ENCODE measurements at regions not wholly inside any gene's neighbourhood (a gene's known extent, or its start where the extent isn't known, plus 50 kb on each side); places are given as distances from the start of the nearest gene placed in this dataset.

DNA sequence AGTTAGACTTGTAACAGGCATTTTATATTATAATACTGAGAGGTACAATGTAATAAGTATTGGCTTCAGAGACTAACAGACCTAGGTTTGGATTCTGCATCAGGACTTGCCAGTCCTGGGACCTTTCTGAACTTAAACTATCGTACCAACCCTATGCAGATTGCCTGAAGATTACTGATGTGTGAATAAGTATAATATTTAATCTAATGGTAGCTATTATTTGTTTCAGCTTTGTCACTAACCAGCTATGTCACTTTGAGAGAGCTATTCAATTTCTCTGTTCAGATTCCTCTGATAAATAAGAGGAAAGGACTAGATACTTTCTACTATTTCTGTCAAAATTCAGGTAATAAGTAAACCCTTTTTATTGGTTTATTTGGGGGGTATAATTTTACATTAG lies 184.4 kb upstream of the NECTIN3 start:
- H3K9me1 ChIP-seq (ENCODE audit: control insufficient read depth, insufficient read depth, low read length): no peaks in the 10 kb centered on the region
- ATAC-seq: no peak
- H3K4me1 ChIP-seq (replicated peaks in 1 of 2; ENCODE audit: control insufficient read depth in 2 of 2, insufficient read depth in 2 of 2, low read length in 2 of 2): no peaks in the 10 kb centered on the region
- intact Hi-C loops (cut with micrococcal nuclease) (no loop called here), in situ Hi-C loops (cut with MboI) (no loop called here)
- no peaks in the 10 kb centered on the region for H3K79me2 ChIP-seq (ENCODE audit: control insufficient read depth, insufficient read depth, low read length)
- ChIA-PET POLR2A (no interaction called here), CTCF (ENCODE audit: low intra/inter-chr PET ratio) (no interaction called here)
- DNase-seq (ENCODE audit: extremely low read depth in 1 of 4, low spot score in 3 of 4): no peak
- no peak for TF ChIP-seq BHLHE40 (IDR thresholded peaks at IDR 0.05; ENCODE audit: low read length)
- TF ChIP-seq ZNF696 (CRISPR knock-in tag; conservative IDR thresholded peaks at IDR 0.05): no peak
- no peak for TF ChIP-seq TFAM (CRISPR knock-in tag; conservative IDR thresholded peaks at IDR 0.05)
- TF ChIP-seq ILK (tag; IDR thresholded peaks at IDR 0.05; ENCODE audit: borderline replicate concordance, low read depth): no peak
- no peak for TF ChIP-seq SP2 (IDR thresholded peaks at IDR 0.05; ENCODE audit: extremely low read depth, low read depth, low read length, poor library complexity, severe bottlenecking)
- TF ChIP-seq, protein P1, sequence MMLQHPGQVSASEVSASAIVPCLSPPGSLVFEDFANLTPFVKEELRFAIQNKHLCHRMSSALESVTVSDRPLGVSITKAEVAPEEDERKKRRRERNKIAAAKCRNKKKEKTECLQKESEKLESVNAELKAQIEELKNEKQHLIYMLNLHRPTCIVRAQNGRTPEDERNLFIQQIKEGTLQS (IDR thresholded peaks at IDR 0.05): no peak
- TF ChIP-seq, protein P1 (CRISPR knock-in tag; conservative IDR thresholded peaks at IDR 0.05): no peak
- no peak for TF ChIP-seq STAG1 (CRISPR knock-in tag; IDR thresholded peaks at IDR 0.05; ENCODE audit: borderline replicate concordance)
- TF ChIP-seq HNRNPK (IDR thresholded peaks at IDR 0.05; ENCODE audit: low read depth, low read length, poor library complexity, severe bottlenecking): no peak
- TF ChIP-seq PHTF2 (CRISPR knock-in tag; IDR thresholded peaks at IDR 0.05): no peak
- H3K9me3 ChIP-seq (replicated peaks; ENCODE audit: control insufficient read depth, insufficient read depth, low read depth, low read length): no peaks in the 10 kb centered on the region
- H4K20me1 ChIP-seq (replicated peaks; ENCODE audit: control insufficient read depth, insufficient read depth, low read length): no peaks in the 10 kb centered on the region
- H3K36me3 ChIP-seq (ENCODE audit: control insufficient read depth, insufficient read depth, low read length): no peaks in the 10 kb centered on the region
- H3K4me2 ChIP-seq (ENCODE audit: insufficient read depth, low read length): no peak overlapping the region
- 0% methylated on average over 1 of the region's 1 CpG for WGBS (ENCODE audit: insufficient coverage, low coverage, missing lambda C conversion rate)
- H3K27ac ChIP-seq (ENCODE audit: extremely low read depth, low read depth, low read length): no peak overlapping the region
- H2AFZ ChIP-seq (ENCODE audit: low read depth, low read length): no peak overlapping the region
- no peak overlapping the region for H3K9ac ChIP-seq (ENCODE audit: insufficient read depth in 1 of 2, low read depth in 2 of 2, low read length in 2 of 2)
- H3K4me3 ChIP-seq: no peak overlapping the region
- no TSS peak for BruUV-seq (replicated peaks)
- no peaks in the 10 kb centered on the region for H3K27me3 ChIP-seq (ENCODE audit: control insufficient read depth in 2 of 2, insufficient read depth in 2 of 2, low read length in 2 of 2)
- FAIRE-seq: no peak

Data from K562 (cell line).